NCI-H1436 treated with DMSO at 0.1 percent for 48 hours (cell line): ENCODE measurements at regions not wholly inside any gene's neighbourhood (a gene's known extent, or its start where the extent isn't known, plus 50 kb on each side); places are given as distances from the start of the nearest gene placed in this dataset.
"Not testable (repeated sequence)": the region's sequence is repeated elsewhere in the genome, so short reads cannot be mapped to it uniquely, and the experiment has no call there.

Experiments
- DNase-seq: peaks from one replicate; lab custom pipeline; 2025; lab: John Stamatoyannopoulos, UW

DNA sequence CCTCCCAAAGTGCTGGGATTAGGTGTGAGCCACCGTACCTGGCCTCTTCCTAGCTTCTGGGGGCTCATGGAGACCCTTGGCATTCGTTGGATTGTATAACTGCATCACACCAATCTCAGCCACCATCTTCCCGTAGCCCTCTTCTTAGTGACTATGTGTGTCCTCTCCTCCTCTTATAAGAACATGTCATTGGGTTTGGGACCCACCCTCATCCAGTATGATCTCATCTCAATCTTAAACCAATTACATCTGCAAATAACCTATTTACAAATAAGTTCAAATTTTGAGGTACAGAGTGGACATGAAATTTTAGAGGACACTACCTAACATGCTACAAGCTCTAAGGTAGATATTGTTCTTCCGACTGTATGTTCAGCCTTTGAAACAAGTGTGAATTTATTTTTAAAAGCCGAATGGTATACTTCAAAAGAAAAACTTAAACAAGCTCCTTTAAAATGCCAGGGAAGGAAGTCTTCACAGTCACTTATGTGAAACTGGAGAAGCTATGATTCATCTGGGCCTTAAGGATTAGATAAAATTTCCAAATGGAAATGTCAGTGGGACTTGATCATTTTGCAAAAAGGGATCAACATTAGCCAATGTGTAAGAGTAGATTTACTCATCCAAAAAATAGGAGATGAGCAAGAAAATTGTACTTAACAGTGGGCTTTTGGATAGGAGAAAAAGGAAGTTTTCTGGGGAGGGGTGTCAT lies 225.7 kb downstream of the MEX3B start:
- DNase-seq = no peak

DNA sequence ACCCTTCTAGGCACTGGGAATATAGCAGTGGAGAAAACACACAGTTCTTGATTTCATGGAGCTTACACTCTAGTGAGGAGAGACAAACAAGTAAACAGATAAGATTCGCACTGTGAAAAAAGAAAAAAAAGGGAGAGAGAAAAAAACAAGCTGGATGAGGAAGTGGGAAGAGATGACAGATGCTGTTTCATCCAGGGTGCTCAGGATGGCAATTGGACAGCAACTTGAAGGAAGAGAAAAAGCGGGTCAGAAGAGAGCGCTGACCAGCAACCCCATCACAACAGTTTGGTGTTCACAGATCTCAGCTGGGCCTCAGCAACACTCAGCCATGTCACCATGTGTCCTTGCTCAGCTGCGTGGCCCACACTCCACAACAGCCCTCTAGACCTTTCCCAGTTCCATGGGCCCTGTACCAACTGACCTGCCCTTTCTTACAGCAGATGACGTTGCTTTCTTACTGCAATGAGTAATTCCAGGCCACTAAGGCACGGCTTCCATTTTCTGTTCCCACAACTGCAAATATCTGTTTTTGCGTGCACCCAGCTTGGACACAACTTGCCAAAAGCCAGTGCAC lies 230.8 kb downstream of the MEX3B start:
- no peak for DNase-seq

DNA sequence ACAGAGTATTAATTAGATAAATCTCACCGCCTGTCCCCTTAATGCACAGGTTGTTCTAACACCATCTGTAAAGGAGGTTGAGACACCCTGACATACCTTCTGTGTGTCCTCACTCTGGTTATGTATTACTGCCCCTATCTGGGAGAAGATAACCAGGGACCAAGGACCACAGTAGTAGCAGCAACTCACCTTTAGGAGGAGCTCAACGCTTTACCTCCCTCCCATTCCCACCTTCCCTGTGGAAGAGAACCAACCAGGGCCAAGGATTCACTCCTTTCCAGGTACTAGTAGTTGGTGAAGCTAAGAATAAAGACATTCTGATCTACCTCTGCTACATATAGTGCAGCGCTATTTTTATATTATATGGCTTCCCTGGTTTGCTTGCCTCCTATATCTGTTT lies 232.6 kb downstream of the MEX3B start:
- DNase-seq = no peak

- no peak for DNase-seq
Measured at GRCh38 chr15:81812456-81812855, 233.4 kb downstream of the MEX3B start.

GRCh38 chr15:81811736-81812135 lies 234.1 kb downstream of the MEX3B start:
- no peak for DNase-seq

DNA sequence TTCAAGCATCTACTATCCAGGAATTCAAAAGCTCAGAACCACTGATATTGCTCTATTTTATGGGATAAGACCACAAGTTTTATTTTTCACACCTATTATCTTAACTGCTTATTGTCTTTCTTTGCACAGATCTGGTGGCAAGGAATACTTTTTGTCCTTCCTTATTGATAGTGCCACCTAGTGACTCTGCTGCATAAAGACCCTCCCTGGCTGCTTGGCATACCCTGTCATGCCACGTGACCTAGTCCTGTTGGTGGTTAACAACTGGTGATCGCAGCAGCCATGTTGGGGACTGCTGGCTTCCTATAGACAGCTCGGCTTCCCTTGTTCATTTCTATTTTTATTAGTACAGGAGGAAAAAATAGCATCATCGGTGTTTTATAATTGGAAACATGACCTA lies 236.3 kb downstream of the MEX3B start:
- no peak for DNase-seq

GRCh38 chr15:81807806-81808205 lies 238.0 kb downstream of the MEX3B start:
- no peak for DNase-seq

DNA sequence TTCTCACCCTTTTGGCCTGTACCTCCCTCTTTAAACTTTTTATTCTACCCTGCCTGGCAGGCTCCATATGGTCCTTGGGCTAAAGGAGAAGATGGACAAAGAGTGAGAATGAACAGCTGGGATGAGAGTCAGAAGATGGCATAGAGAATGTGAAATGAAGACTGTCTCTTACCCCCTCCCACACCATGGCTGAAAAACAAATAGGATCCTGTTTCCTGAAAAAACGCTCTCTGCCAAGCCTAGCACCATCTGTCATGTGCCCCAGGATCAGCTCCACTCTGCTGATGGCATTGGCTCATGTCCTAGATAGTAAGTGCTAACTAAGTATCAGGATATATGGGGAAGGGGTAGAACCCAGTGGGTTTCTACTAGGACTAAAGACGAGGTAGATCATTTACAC lies 238.6 kb downstream of the MEX3B start:
- no peak for DNase-seq

GRCh38 chr15:81795899-81796298 lies 249.9 kb downstream of the MEX3B start:
- DNase-seq = no peak

DNA sequence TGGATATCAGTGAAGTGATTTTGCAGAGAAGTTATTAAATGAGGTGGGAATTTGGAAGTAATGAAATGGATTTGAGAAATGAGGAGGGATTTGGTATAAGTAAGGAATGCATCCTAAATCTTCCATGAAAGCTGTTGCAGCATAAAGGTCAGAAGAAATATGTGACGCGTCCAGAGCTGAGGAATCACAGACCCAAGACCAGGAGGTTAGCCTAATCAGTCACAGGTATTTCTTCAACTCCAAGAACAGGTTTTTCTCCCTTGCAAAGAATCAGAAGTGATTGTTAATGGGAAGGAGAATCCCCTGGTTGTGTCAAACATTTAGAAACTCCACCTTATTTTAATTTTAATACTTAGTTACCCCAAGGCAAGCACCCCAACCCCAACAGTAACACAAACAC lies 253.2 kb downstream of the MEX3B start:
- no peak for DNase-seq

DNA sequence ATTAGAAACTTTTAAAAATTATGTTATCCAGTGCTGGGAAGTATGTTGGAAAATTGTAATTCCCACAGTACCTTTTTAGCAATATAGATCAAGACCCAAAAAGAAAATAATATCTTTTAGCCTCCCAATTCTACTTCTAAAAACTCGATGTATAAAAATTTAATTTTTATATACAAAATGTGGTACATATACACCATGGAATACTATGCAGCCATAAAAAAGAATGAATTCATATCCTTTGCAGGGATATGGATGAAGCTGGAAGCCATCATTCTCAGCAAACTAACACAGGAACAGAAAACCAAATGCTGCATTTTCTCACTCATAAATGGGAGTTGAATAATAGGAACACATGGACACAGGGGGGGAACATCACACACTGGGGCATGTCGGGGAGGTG lies 254.5 kb downstream of the MEX3B start:
- DNase-seq = not testable (repeated sequence)

DNA sequence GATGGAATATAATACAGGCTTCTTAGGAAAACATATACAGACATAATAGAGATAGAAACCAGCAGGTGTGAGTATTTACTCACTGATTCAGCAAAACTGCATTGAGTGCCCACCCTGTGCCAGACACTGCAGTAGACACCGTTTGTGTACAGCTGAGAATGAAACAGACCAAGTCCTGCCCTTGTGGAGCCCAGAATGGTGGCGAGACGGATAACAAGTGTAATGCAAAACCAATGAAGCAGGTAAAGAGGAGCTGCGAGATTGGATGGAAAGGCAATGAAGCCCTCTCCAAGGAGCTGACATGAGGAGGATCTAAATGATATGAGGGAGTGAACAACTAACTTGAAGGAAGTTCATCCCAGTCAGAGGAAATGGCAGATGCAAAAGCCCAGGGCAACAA lies 256.4 kb downstream of the MEX3B start:
- no peak for DNase-seq

DNA sequence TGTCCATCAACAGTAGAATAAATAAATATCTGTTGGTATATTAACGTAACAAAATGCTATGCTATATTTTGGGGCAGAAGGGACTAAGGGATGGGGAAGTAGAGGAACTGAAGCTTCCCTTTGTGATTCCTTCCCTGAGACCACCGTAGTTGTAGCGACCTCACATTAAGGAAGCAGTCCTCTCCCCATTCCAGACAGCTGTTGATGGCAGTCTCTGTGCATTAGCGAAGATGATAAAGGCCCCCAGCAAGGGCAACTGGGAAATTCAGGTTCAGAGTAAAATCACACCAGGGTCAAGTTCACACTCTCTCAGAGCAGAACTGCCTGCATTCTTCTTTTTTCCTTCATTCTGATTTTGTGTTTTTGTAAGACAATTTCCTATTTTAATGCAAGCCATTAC lies 259.0 kb downstream of the MEX3B start:
- DNase-seq = no peak

DNA sequence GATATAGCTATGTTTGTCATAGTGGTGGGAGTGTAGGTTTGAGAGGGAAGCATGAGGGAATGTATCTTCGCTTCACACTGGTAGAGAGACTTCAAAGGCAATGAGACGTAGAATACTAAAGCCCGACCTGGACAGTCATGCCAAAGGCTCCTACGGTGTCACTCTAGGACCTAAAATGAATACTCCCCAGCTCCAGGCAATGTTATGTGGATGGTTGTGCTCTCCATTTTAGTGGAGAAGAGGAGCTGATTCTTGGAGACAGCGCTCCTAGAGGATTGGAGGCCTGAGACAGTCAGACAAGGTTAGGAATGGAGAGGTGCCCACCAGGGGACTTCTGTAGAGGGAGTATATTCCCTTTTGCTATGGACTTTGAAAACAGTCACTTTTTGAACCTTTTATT lies 260.1 kb downstream of the MEX3B start:
- DNase-seq = no peak

GRCh38 chr15:81785181-81785580 lies 260.6 kb downstream of the MEX3B start:
- no peak for DNase-seq

DNA sequence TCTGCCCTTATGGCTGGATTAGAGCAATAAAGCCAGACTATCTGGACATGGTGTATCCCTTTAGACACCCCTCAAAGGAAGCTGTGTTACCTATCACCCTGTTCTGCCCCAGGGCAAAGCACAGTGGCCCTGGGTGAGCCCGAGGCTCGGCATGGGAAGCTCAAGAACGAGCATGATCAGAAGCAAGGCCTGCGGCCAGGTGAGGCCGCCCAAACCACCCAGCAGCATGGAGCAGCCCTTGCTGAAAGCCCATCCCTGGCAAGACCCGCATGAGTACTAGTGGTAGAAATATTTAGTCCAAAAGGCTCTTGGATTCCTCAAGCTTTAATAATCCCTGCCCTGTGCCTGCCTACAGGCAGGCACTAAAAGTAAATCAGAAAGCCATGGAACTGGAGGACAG lies 261.1 kb downstream of the MEX3B start:
- DNase-seq = no peak

DNA sequence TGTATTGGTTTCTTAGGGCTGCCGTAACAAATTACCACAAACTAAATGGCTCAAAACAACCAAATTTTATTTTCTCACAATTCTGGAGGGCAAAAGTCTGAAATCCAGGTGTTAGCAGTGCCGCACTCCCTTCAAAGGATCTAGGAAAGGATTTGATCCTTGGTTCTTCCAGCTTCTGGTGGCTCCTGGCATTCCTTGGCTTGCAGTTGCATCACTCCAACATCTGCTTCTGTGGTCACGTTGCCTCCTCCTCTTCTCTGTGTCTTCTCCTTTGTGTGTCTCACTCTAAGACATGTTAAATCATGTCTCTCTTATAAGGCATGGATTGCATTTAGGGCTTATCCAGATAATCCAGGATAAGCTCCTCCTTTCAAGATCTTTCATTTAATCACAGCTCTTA lies 262.2 kb downstream of the MEX3B start:
- DNase-seq = no peak

DNA sequence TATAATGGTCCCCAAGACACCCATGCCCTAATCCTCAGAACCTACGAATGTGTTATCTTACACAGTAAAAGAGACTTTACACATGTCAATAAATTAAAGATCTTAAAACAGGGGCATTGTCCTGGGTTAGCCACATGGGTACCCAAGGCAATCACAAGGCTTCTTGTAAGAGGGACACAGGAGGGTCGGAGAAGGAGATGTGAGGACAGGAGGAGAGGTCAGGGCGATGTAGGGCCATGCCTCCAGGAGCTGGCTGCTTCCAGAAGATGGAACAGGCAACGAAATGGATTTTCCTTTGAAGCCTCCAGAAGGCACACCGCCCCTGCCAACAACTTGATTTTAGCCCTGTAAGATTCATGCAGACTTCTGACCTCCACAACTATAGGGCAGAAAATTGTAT lies 262.7 kb downstream of the MEX3B start:
- no peak for DNase-seq

GRCh38 chr15:81781395-81781794 lies 264.4 kb downstream of the MEX3B start:
- DNase-seq = no peak

DNA sequence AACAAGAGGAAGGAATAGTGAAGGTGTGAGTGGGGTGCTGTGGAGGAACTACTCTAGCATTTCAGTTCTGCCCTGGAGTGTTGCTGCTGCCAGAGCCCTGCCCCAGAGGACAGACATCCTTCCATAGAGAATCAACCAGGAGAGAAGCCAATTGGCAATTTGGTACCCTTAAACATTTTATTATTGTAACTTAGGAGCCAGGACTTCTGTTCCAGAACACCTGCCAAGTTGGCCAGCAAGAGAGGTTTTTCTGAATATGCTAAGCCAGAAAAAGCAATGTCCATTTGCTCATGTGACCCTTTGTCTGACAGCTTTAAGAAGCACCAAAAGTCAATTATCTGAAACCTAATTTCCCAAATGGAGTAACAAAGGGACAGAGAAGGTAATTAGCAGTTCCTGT lies 264.9 kb downstream of the MEX3B start:
- DNase-seq = no peak

GRCh38 chr15:81779181-81779580 lies 266.6 kb downstream of the MEX3B start:
- DNase-seq = no peak

DNA sequence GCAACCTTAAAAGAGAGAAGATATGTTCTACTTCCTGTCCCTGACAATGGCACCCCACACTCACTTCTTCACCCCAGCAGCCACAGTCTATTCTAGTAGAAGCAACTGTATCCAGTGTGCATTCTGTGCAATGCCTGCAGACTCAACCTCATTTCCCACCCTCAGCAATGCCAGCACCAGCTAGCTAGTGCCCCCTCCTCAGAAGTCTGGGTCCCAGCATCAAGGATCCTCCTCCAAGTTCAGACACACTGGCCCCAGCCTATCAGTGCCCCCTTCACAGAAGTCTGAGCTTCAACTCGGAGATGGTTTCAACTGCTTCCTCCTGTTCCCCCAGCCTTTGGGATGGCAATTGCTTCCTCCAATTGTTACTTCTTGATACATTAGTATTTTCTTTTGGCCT lies 268.3 kb downstream of the MEX3B start:
- DNase-seq = no peak

- no peak for DNase-seq
Measured at GRCh38 chr15:81776976-81777375, 268.8 kb downstream of the MEX3B start.

- DNase-seq = not testable (repeated sequence)
Measured at GRCh38 chr15:81775779-81776178, 270.0 kb downstream of the MEX3B start.
